IPS DF 19.7 (cell line): ENCODE measurements at regions not wholly inside any gene's neighbourhood (a gene's known extent, or its start where the extent isn't known, plus 50 kb on each side); places are given as distances from the start of the nearest gene placed in this dataset.

Experiments
- DNase-seq: peaks from one replicate; pipeline ENCODE4 v3.0.0-alpha.2; 2013; ENCODE audit warnings: low read depth, low spot score

- no peak for DNase-seq
Measured at GRCh38 chr18:69216321-69216720, 184.4 kb upstream of the DOK6 start.

- DNase-seq, result no peak
Measured at GRCh38 chr18:69217196-69218000, 183.3 kb upstream of the DOK6 start.

- DNase-seq, result no peak
Measured at GRCh38 chr18:69220529-69220928, 180.2 kb upstream of the DOK6 start.

- DNase-seq, result no peak
Measured at GRCh38 chr18:69222089-69222488, 178.6 kb upstream of the DOK6 start.

- DNase-seq, result no peak
Measured at GRCh38 chr18:69226971-69227370, 173.7 kb upstream of the DOK6 start.

GRCh38 chr18:69230204-69230603, 170.5 kb upstream of the DOK6 start:
- peak; percentile 59 for DNase-seq

- no peak for DNase-seq
Measured at GRCh38 chr18:69233465-69234054, 167.1 kb upstream of the DOK6 start.

- DNase-seq, result no peak
Measured at GRCh38 chr18:69239849-69240674, 160.6 kb upstream of the DOK6 start.

GRCh38 chr18:69246027-69246426, 154.7 kb upstream of the DOK6 start:
- no peak for DNase-seq

- DNase-seq, result no peak
Measured at GRCh38 chr18:69250305-69251151, 150.2 kb upstream of the DOK6 start.

- no peak for DNase-seq
Measured at GRCh38 chr18:69257861-69258458, 142.7 kb upstream of the DOK6 start.

GRCh38 chr18:69259282-69259681, 141.4 kb upstream of the DOK6 start:
- DNase-seq, result no peak

- DNase-seq, result no peak
Measured at GRCh38 chr18:69261406-69261805, 139.3 kb upstream of the DOK6 start.

- no peak for DNase-seq
Measured at GRCh38 chr18:69265656-69266055, 135.0 kb upstream of the DOK6 start.

- no peak for DNase-seq
Measured at GRCh38 chr18:69267895-69268294, 132.8 kb upstream of the DOK6 start.

GRCh38 chr18:69282371-69282770, 118.3 kb upstream of the DOK6 start:
- no peak for DNase-seq

GRCh38 chr18:69291044-69291443, 109.6 kb upstream of the DOK6 start:
- no peak for DNase-seq

- DNase-seq, result no peak
Measured at GRCh38 chr18:69291755-69292154, 108.9 kb upstream of the DOK6 start.

- no peak for DNase-seq
Measured at GRCh38 chr18:69300185-69300584, 100.5 kb upstream of the DOK6 start.

GRCh38 chr18:69308619-69309018, 92.1 kb upstream of the DOK6 start:
- DNase-seq, result no peak

GRCh38 chr18:69326094-69326493, 74.6 kb upstream of the DOK6 start:
- DNase-seq, result no peak
